ENCODE measurements at regions not wholly inside any gene's neighbourhood (a gene's known extent, or its start where the extent isn't known, plus 50 kb on each side); places are given as distances from the start of the nearest gene placed in this dataset.
"Not testable (repeated sequence)": the region's sequence is repeated elsewhere in the genome, so short reads cannot be mapped to it uniquely, and the experiment has no call there.

DNA sequence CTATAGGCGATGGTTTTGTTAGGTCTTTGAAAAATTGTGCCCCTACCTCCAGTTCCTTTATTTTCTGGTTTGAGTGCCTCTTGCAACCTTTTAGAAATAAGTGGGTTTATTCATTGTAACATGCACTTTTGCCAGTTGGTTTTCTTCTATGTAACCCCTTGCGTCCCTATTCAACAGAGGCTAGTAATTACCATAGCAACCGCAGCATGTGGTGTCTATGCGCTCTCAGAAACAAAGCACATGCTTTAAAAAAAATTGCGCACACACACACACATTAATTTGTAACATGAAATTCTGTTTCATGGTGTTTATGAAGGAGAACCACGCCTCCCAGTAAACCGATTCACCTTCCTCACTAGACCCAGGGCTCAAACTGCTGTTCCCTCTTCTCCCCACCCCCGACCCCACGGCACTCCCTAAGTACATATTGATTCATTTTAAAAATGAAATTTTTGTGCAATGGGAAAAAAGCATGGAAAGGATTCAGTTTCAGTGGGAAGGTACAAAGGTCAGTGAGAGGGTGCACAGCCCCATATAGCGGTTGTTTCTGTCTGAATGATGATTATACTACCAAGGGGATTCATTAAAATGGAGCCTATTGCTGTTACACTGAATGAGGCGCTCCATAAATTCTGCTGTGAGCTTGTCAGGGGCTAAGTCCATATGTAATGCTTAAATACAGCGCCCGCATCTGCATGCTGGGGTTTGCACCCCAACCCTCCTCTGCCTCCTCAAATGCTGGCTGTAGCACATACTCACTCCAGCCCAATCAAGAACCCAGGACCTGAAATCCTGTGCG is 206.9 kb downstream of the ICOS start:
- no peak for DNase-seq (ENCODE audit: low spot score)

DNA sequence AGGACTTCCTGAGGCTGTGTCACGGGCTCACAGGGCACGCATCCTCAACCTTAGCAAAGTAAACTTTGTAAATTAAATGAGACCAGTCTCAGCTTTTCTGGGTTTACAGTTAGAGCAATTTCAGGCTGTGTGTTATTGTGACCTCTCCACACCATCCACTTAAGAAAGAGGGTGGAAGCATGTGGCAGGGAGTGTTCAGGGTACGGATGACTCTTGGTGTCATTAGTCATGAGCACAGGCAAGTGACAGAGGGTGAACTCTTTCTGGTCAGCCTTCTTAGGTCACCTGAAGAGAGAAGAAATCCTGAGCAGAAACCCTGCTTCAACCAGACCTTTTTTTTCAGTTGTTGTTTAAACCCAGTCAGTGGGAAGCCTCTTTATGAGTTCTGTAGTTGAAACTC is 207.9 kb downstream of the ICOS start:
- DNase-seq (ENCODE audit: low spot score): no peak

DNA sequence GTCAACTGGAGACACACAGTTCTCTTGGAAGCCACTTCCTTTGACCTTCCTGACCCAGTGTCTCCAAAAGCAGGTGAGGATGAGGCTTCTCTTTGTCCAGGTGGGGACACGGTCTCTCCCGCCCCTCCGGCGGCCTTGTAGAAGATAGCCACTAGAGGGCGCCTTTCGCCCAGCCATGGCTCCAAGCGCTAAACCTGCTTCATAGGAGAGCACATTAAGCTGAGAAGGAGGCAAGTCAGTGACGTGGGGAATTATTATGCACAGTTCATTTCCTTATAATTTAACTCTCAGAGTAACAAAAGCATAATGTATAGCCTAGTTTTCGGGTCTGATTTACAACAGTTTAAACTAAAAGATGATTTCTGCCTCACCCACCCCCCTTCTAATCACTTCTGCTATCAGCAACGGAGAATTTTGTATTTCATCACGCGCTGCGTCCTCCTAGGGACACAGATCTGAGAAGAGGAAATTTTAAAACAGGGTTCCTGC is 208.7 kb downstream of the ICOS start:
- peak; percentile 83 for DNase-seq (ENCODE audit: low spot score)

DNA sequence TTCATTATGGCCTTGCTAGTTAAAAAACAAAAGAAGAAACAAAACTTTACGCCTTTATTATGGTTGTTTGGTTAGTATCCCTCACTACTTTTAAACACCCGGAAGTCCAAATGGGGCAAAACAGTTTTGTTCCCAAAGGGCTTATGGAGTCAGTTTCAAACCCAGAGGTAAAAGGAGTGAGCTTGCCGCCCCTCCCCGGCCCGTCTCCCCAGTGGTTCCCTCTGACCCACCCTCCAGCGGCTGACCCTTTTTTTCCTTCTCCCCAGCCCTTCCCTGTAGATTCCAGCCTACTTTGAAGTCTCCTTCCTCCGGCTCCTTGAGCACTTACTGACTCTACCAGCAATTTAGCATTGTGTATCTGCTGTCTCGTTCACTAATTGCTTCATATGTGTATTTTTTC is 209.2 kb downstream of the ICOS start:
- DNase-seq (ENCODE audit: low spot score): no peak

DNA sequence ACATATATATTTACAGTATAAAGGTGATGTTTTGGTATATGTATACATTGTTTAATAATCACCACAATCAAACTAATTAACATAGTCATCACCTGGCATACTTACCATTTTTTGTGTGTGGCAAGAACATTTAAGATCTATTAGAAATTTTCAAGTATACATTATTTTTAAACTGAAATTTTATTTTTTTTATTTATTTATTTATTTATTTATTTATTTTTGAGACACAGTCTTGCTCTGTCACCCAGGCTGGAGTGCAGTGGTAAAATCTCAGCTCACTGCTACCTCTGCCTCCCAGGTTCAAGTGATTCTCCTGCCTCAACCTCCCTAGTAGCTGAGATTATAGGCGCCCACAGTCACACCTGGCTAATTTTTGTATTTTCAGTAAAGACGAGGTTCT is 210.5 kb downstream of the ICOS start:
- not testable (repeated sequence) for DNase-seq (ENCODE audit: low spot score)

DNA sequence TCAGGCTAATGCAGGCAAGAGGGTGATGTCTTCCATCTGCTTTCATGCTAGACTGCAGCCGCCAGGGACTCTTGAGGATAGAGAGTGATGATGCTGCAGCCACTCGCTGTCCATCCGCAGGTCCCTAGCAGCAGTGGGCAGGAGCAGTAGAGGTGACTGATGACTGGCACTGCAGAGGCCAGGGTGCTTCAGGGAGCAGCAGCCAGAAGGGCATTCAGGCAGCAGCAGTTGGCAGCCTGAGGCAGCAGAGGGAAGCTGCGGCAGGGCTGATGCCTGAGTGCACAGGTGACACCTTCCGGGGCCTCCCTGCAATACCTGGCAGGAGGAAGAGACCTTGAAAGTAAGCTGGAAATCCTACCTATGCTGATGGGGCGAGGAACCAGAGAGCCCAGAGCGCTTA is 214.2 kb downstream of the ICOS start:
- peak; percentile 24 for DNase-seq (ENCODE audit: low spot score)

DNA sequence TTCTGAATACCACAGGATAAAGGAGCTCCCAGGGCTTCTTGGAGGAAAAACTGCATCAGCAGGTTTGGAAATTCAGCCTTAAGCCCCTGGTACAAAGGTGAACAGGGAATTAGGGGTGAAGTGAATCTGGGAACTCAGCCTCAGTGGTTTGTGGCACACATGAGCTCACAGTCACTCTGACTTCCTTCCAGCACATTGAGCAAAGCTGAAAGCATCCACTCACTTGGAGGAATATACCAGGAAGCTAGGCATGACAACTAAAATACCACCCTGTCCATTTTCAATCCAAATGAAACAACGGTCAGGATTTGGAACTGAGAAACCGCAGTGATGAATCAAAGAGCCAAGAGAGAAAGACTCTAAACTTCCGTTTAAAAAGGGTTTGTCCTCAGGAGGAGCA is 216.1 kb downstream of the ICOS start:
- no peak for DNase-seq (ENCODE audit: low spot score)

DNA sequence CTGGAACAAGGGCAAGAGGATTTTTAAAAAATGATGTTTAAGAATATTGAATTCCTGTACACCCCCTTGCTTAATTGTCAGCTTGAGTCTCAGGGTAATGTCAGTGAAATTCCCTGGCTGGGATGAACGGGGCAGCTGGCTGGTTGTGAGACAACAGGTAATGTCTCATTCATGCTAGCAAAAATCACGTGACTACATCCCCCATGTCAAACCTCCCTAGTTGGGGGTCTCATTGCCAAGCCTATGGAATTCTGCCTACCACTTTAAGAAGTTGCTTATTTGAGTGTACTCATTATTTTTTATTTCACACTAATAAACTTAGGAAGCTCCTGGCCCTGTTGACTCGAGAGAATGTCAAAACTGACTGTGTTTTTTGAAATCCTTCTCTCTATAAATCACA is 218.3 kb downstream of the ICOS start:
- no peak for DNase-seq (ENCODE audit: low spot score)

DNA sequence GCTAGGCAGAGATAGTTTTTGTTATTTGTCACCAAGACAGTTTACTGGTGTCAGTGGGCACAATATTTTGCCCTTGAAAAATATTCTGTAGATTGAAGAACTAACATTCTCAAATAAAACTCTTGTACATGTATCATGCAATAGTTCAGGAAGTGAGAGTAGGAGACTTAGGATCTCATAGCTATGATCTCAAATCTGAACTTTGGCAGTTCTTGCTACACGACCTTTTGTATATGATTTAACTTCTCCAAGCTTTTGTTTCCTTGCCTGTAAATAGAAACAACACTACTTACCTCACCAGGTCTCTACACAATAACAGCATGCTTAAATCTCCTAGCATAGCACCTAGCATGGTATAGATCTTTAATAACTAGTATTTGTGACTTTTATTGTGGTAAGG is 219.9 kb downstream of the ICOS start:
- DNase-seq (ENCODE audit: low spot score): no peak

DNA sequence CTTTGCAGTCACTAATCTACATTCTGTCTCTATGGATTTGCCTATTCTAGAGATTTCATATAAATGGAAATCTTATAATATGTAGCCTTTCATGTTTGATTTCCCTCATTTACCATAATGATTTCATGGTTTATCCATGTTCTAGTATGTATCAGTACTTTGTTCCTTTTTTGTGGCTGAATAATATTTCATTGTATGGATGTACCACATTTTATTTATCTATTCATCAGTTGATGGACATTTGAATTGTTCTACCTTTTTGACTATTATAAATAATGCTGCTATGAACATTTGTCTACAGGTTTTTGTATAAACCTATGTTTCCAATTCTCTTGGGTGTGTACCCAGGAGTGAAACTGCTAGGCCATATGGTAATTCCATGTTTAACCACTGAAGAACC is 221.1 kb downstream of the ICOS start:
- DNase-seq (ENCODE audit: low spot score): no peak

DNA sequence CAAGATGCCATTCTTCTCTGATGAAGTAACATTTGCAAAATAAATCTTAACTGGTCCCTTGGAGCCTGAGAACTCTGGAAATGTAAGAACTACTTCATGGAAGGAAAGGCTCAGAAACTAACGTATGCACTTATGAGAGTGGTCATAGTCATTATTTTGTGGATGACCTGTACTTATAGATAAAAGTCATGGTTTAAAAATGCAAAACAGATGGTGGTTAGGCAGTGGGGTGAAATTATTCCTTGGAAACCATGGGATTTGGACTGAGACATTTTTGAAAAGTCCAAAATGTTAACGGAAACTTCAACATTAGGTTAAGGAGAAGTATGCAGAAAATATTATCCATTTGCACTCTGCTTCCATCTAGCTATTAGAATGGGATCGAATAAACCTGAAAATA is 223.0 kb downstream of the ICOS start:
- no peak for DNase-seq (ENCODE audit: low spot score)

DNA sequence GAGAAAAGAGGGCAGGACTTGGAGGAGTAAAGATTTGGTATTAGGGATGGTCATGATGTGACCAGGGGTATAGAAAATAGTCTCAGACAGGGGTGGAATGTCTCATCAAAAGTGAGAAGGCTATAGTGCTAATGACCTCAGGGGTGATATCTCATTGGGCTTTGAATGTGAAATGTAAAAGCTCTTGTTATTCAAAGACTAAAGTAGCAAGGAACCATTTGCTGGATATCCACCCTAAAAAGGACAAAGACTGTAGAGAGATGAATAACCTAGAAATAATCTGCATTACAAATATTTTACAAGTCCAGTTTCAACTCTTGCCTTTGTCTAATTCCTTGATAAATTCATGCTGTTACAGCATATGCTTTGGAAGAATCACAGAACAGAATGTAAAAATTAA is 224.4 kb downstream of the ICOS start:
- no peak for DNase-seq (ENCODE audit: low spot score)

DNA sequence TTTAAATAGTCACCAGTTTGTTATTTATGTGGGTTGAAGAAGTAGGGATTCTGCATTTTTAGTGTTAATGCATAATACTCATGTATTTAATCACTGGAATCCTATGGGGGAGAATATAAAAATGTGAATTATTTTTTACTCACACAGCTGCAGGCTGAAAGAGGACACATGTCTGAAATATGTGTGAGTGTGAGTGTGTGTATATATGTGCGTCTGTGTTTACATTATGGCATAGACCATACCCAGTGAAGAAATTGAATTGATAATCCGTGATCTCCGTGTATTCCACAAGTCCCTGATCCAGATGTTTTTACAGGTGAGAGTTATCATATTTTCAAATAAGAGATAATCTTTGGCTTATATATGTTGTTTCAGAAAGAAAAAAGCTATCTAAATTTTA is 225.3 kb downstream of the ICOS start:
- no peak for DNase-seq (ENCODE audit: low spot score)

DNA sequence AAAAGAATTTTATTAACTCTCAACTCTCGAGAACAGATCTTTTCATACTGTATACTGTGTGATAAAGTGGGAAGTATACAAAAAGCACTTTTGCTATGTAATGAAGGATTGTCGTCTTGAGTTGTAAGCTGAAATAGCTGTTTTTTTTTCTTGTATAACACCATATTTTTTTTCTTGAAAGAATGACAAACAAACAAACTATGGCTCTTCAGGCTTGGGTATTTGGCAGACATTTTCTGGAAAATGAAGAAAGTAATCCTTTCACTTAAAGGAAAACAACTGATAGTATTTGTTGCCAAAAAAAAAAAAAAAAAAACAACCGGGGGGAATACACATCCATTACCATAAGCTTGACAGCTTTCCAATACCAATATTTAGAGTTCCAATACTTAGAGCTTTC is 230.4 kb downstream of the ICOS start:
- DNase-seq (ENCODE audit: low spot score): no peak

DNA sequence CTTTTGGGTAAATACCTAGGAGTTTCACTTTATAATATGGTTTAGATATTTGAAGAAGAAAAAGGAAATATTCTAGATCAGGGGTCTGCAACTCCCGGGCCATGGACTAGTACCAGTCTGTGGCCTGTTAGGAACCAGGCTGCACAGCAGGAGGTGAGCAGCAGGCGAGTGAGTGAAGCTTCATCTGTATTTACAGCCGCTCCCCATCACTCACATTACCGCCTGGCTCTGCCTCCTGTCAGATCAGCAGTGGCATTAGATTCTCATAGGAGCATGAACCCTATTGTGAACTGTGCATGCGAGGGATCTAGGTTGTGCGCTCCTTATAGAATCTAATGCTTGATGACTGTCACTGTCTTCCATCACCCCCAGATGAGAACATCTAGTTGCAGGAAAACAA is 231.1 kb downstream of the ICOS start:
- DNase-seq (ENCODE audit: low spot score): not testable (repeated sequence)

DNA sequence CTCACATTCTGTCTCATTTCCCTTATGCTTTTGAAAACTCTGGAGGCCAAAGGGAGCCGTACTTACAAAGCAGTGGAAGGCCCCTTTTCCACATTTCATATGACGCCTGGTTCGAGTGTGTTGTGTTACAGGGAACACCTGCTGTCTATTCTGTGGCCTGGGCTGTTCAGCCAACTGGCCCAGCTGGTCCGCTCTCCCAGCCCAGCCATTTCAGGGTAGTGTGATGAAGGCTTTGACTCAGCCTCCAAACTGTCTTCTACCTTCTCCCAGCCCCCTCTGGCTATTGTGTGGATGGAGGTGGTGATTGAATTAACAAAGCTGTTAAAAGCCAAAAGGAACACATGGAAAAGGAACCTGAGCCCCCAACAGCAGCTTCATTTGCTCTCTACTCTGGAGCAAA is 233.8 kb downstream of the ICOS start:
- DNase-seq (ENCODE audit: low spot score): peak; percentile 92

DNA sequence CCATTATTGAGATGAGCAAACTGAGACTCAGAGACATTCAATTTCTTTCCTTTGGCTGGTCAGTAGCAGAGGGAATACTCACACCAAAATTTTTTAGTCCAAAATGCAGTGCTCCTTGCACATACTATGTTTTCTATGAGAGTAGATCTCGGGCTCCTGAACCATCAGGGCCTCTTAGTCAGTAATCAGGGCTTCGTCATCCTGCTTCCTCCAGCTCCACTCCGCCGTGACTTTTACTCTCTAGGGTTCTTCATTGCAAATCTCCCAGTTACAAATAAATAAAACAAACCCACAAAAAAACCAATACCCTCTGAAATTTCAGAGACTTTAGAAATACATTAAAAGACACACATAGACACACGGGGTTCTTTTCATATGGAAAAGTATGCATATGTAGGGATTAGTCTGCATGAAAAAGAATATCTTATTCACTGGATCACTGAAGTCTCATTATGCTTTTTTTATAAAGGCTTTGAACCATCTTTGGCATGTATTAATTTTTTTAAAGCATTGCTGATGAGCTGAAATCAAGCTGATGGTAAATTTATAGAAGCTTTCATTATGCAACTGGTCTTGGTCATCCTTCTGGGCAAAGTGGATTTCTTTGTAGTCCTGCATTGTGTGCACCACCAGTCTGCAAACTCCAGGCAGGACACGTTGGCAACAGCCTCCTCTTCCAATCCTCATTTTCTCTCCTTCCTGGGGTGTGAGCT is 235.0 kb downstream of the ICOS start:
- DNase-seq (ENCODE audit: low spot score): no peak

DNA sequence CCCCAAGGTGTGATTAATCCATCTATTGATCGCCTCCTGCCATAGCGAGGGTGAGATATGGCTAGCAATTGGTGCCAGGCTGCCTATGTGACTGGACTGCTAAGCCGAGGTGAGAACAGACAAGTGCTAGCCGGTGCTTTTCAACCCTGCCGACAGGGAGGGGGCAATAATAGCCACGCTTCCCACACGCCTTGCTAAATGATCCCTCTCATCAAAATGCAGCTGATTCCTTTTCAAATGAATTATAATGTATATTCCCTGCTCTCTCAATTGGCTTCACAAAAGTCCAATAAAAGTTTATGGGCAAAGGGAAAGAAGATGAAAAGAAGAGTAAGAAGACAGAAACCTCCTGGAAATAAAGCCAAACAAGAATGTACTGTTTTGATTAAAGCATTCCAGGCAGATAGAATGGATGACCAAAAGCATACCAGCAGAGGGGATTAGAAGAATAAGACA is 235.6 kb downstream of the ICOS start:
- DNase-seq (ENCODE audit: low spot score): no peak

DNA sequence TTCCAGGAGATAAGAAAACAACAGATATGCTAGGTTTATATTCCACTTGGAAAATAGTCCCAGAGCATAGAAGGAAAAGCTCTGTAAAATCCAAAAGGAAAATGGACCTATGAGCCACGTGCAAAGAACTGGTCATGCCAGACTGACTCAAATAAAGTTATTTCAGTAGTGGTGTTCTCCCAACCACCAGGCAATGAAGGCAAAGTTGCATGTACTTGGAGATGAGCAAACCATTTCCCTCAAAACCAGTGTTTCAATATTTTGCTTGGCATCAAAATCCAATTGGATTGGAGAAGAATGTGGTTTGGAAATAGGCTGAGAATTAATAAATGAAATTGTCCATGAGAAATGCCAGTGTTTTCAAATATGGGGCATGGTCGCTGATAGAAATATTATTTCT is 237.5 kb downstream of the ICOS start:
- no peak for DNase-seq (ENCODE audit: low spot score)

DNA sequence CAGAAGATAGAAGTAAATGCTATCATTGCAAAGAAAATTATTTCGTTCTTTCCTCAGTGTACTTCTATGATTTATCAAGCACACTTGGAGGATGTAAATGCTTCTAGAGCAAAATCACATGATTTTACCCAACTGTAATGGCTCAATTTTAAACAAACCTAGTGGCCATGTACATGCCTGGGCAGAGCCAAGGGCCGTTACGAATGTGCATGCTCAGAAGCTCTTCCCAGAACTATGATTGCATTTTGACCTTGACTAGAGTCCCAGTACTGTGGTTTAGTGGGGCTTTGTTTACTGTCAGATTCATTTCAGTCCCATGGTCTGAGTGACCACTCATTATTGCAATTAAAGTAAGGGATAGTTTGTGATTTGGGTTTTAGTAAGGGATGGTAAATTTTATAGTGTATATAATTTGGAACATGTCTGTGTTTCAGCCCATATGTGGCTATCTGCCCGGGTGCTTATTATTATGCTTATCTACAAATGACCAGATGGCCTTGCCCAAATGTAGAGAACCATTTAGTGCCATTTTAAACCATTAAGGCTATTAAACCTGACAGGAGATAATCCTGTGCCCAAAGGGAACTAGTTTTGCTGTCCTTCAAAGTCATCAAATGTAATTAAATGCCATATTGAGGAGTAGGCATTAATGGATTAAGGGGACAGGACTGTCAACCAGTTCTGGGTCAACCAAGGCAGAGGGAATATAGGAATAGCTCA is 239.1 kb downstream of the ICOS start:
- peak; percentile 92 for DNase-seq (ENCODE audit: low spot score)

DNA sequence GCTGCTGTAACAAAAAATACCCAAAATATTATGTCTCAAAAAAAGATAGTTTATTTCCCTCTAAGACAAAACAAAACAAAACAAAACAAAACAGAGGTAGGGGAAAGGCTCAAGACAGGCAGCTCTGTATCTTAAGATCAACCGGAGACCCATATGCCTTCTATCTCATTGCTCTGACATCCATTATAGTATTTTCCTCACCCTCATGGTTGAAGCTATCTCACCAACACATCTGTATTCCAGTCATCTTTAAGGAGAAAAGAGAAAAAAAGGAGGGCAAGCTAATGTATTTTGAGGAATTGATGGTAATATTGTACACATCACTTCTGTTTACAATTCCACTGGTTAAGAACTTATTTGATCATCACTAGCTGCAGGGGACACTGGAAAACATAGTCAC is 239.7 kb downstream of the ICOS start:
- peak; percentile 90 for DNase-seq (ENCODE audit: low spot score)

DNA sequence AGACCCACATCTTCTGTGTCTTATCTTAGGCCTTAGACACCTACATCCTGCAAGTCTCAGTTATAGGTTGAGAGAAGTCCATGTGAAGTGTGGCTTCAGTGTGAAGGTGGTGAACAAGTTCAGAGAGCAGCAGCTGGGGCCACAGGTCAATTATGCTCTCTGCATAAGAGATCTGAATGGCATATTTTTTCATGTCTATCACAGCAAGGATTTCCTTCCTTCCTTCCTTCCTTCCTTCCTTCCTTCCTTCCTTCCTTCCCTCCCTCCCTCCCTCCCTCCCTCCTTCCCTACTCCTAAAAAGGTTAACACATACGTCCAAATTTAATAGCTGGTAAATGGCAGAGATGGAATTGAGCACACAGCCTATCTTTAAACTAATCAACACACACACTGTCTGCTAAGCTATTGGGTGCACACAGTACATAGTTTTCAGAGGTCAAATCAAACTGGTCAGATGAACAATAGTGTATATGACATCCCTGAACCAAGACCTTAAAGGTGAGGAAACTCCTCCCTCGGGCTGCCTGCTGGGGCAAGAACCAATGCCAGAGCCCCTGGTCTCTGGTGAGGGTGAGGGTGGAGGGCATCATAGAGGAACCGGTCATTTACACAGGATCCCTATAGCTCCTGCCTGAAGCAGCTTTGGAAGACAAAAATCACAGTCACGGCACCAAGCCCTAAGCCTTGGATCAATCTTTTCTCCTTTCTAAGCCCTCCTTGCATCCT is 240.9 kb downstream of the ICOS start:
- DNase-seq (ENCODE audit: low spot score): no peak

Measured in SK-N-DZ (cell line).